ENCODE measurements at regions not wholly inside any gene's neighbourhood (a gene's known extent, or its start where the extent isn't known, plus 50 kb on each side); places are given as distances from the start of the nearest gene placed in this dataset.
A peak's percentile ranks its signal among the peaks of the same experiment; 100 is the strongest.

GRCh38 chr11:115897707-115898106, 393.5 kb upstream of the CADM1 start:
- DNase-seq (ENCODE audit: low spot score): no peak

GRCh38 chr11:115896084-115896483, 391.9 kb upstream of the CADM1 start:
- DNase-seq (ENCODE audit: low spot score): no peak

- no peak for DNase-seq (ENCODE audit: low spot score)
Measured at GRCh38 chr11:115895594-115895993, 391.4 kb upstream of the CADM1 start.

GRCh38 chr11:115894176-115894575, 390.0 kb upstream of the CADM1 start:
- no peak for DNase-seq (ENCODE audit: low spot score)

- DNase-seq (ENCODE audit: low spot score): no peak
Measured at GRCh38 chr11:115893461-115894099, 389.4 kb upstream of the CADM1 start.

GRCh38 chr11:115892016-115892415, 387.8 kb upstream of the CADM1 start:
- no peak for DNase-seq (ENCODE audit: low spot score)

GRCh38 chr11:115891581-115891980, 387.4 kb upstream of the CADM1 start:
- DNase-seq (ENCODE audit: low spot score): no peak

GRCh38 chr11:115890500-115890899, 386.3 kb upstream of the CADM1 start:
- no peak for DNase-seq (ENCODE audit: low spot score)

GRCh38 chr11:115889712-115890111, 385.5 kb upstream of the CADM1 start:
- DNase-seq (ENCODE audit: low spot score): no peak

- DNase-seq (ENCODE audit: low spot score): no peak
Measured at GRCh38 chr11:115887727-115888126, 383.5 kb upstream of the CADM1 start.

GRCh38 chr11:115887316-115887715, 383.1 kb upstream of the CADM1 start:
- DNase-seq (ENCODE audit: low spot score): no peak

- no peak for DNase-seq (ENCODE audit: low spot score)
Measured at GRCh38 chr11:115886422-115886733, 382.2 kb upstream of the CADM1 start.

GRCh38 chr11:115885535-115886421, 381.6 kb upstream of the CADM1 start:
- DNase-seq (ENCODE audit: low spot score): no peak

- no peak for DNase-seq (ENCODE audit: low spot score)
Measured at GRCh38 chr11:115884800-115885534, 380.8 kb upstream of the CADM1 start.

GRCh38 chr11:115874843-115875242, 370.6 kb upstream of the CADM1 start:
- DNase-seq (ENCODE audit: low spot score): no peak

- DNase-seq (ENCODE audit: low spot score): no peak
Measured at GRCh38 chr11:115873813-115874212, 369.6 kb upstream of the CADM1 start.

GRCh38 chr11:115872416-115872815, 368.2 kb upstream of the CADM1 start:
- peak; percentile 48 for DNase-seq (ENCODE audit: low spot score)

- DNase-seq (ENCODE audit: low spot score): no peak
Measured at GRCh38 chr11:115871161-115871760, 367.0 kb upstream of the CADM1 start.

GRCh38 chr11:115869780-115870431, 365.7 kb upstream of the CADM1 start:
- DNase-seq (ENCODE audit: low spot score): no peak

GRCh38 chr11:115869131-115869530, 364.9 kb upstream of the CADM1 start:
- no peak for DNase-seq (ENCODE audit: low spot score)

GRCh38 chr11:115860246-115860645, 356.0 kb upstream of the CADM1 start:
- DNase-seq (ENCODE audit: low spot score): no peak

- no peak for DNase-seq (ENCODE audit: low spot score)
Measured at GRCh38 chr11:115848611-115849010, 344.4 kb upstream of the CADM1 start.
